GM21360 (cell line): ENCODE measurements at regions not wholly inside any gene's neighbourhood (a gene's known extent, or its start where the extent isn't known, plus 50 kb on each side); places are given as distances from the start of the nearest gene placed in this dataset.
A peak's percentile ranks its signal among the peaks of the same experiment; 100 is the strongest.

ENCODE experiments used
- ATAC-seq: cut with Tn5 transposase; IDR thresholded peaks from one replicate; pipeline ENCODE4 v1.9.1; 2021; ENCODE audit warnings: mild to moderate bottlenecking, moderate library complexity; ENCODE audit not compliant: unreplicated experiment

DNA sequence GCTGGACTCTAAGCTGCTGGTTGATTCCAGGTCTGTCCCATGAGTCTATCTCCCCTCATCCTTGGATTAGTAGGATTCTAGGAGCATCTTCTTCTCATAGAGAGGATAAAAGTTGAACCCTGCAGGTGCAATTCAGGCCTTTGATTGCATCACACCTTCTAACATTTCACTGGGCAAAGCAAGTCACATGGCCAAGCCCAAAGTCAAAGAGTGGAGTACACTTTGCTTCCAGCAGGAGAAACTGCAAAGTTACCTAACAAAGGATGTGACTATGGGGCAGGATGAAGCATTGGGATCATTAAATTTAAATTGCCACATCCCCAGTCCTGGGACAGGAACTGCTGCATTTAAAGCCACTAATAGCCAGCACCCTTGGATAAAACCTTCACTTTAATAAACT lies 51.0 kb upstream of the EGFLAM start:
- no peak for ATAC-seq

DNA sequence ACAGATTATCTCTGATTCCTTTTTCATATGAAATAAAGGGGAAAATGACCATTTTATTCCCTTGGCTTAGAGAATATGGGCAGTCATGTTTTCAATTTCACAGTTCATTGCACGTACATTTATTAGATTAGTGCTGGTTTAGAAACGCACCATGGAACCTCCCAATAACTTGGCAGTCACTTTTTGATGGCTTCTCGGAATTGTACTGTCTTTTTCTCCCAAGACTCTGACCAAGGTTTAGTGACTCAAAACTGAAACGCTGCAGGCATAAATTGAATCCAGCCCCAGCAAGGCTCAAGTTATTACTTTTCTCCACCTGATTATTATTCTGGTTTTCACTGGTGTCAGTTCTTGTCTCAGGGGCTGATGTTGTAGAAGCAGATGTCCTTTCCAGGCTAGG lies 55.6 kb upstream of the EGFLAM start:
- no peak for ATAC-seq

DNA sequence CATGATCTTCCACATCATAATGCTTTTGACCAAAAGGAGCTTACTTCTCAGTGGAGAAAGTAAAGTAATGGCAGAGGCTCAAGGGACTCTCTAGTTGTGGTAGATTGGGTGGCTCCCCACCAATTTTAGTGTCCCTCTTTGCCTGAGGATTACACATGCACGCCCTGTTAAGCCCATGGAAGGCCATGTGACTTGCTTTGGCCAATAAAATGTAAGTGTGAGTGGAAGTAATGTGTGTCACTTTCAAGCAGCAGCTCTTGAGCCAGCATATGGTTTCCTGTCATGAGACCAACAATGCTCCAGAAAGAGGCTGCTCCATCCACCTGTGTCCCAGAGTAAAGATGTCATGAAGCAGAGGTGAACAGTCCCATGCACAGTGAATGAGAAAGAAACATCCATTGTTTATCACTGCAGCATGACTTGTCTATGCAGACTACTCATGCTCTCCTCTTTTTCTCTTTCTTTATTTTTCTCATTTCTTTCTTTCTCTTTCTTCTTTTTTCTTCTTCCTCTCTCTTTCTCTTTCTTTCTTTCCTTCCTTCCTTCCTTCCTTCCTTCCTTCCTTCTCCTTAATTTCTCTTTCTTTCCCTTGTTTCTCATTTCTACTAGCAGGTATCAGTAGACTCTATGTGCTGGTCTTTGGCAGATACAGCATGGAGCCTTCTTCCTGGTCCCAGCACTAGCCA lies 57.3 kb upstream of the EGFLAM start:
- no peak for ATAC-seq

DNA sequence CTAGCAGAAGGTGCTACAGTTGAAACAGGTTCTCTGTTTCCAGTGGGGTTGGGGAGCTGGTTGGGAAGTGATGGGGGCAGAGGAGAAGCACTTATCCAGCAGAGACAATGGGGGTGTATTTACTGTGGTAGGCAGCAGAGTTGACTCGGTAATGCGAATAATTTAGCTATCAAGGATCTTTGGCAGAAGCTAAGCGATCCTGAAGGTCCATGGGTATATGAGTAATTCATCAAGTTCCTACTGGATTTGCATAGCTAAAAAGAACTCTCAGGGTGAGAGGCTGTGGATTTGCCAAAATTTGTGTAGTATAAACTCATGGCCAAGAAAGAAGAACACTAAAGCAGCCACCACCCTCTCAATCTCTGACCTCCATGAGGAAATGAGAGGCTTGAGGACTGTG lies 61.2 kb upstream of the EGFLAM start:
- no peak for ATAC-seq

DNA sequence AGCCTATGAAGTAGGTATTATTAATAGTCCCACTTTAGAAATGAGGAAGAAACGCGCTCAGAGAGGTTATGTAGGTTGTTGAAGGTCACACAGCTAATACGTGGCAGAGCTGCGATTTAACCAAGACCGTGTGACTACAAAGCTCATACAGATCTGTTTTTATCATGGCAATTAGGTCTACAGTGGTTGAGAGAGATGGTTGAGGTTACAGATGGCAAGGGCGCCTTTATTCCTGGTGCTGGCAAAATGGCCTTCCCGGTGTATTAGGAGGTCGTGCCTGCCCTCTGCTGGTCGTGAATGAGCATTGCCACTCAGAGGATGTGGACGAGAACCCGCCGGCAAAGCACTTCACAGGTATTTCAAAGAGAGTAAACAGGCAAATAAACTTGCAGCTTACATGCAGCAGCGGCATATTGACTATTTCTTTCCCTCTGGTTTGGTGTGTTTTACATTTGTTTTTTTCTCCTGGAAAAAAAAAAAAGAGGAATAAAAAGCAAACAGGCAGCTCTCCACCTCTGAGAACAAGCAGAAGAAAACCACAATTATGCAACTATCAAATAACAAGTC lies 65.3 kb upstream of the EGFLAM start:
- peak; percentile 78 for ATAC-seq

DNA sequence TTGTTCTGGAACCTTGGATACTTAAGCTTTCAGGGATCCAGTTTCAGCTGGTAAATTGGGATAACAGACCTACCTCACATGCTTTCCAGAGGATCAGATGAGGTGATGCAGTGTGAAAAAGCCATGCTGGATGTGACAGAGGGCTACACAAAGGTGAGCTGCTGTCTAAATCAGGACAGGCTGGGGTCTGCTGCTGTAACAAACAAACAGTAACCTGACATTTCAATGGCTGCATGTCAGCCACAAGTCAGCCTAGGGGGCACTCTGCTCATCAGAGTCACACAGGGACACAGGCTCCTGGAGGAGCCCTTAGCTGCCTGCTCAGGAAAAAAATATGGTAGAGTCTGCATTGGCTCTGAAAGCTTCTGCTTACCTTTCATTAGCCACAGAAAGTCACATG lies 66.7 kb upstream of the EGFLAM start:
- ATAC-seq, result no peak

DNA sequence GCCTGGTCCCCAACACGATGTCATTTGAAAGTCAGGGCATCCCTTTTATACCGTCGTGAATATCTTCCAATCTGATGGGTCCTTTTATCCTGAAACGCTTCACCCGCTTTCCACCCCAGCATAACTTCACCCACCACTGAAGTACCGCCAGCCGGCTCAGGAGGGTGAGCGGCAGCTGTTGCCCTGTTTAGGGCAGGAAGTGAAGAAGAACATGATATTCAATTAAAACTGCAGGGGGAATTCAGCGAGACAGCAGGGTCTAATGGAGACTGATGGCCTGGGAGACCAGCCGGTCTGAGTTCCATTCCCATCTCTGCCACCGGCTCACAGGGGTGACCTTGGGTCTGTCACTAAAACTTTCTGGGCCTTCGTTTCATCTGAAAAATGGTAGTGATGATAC lies 68.2 kb upstream of the EGFLAM start:
- no peak for ATAC-seq

DNA sequence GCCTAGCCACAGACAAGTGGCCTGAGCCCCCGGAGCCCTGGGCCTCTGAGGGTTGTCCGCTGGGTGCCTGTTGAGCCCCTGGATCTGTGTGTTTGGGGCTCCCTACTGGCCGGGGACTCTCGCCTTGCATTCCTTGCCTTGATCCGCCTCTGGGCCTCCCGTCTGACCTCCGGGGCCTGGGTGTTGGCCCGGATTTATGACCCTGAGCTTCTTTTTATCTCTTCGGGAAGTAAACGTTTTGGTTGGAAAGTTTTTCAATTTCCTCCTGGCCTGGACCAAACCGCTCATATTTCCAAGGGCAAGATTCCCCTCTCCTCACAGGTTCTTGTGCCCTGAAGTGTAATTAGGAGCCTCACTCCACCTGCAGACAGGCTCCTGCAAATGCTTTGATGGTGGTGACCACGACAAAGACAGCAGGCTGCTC lies 69.3 kb upstream of the EGFLAM start:
- no peak for ATAC-seq

DNA sequence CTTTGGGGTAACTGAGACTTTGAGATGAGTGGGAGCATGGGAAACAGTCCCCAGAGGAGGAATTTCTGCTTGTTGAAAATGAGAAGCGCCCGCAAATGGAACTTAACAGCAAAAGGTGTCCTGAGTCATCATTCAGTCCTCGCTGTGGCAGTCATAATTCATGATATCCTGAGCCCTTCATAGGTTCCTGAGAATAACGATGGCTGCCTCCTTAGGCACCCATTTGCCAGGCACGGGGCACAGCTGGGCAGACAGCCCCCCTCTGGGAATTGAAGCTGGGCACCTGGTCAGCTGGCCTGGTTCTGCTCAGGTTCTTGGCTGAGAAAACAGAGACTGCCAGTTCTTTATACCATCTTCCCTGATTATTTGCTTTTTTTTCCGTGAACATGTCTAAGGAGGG lies 69.8 kb upstream of the EGFLAM start:
- no peak for ATAC-seq

DNA sequence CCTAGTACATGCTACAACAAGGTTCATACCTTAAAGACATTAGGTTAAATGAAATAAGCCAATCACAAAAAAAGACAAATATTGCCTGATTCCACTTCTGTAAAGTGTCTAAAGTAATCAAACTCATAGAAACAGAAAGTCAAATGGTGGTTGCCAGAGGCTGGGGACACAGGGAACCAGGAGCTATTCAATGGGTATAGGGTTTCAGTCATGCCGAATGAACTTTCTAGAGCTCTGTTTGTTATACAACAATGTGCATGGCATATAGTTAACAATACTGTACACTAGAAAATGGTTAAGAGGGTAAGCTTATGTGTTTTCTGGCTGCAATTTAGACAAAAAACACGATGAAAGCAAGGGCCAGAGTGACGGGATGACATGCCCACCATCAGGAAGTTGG lies 70.8 kb upstream of the EGFLAM start:
- ATAC-seq, result no peak

DNA sequence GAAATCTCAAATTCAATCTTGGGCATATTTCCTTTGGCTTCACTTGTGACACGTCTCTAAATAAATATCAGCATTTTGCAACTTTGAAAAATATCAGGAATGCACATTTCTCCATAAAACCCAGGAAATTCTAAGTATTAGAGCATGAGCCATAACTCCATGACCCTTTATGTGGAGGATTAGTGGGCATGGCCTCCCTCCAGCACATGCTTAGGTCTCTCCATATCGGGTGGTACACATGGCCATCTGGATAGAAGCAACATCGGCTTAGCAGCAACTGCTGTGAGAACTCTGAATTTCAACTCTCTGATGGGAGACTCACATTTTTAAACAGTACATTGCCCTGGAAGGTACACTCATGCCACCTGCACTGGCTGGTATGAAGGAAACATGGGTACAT lies 73.7 kb upstream of the EGFLAM start:
- ATAC-seq, result no peak

DNA sequence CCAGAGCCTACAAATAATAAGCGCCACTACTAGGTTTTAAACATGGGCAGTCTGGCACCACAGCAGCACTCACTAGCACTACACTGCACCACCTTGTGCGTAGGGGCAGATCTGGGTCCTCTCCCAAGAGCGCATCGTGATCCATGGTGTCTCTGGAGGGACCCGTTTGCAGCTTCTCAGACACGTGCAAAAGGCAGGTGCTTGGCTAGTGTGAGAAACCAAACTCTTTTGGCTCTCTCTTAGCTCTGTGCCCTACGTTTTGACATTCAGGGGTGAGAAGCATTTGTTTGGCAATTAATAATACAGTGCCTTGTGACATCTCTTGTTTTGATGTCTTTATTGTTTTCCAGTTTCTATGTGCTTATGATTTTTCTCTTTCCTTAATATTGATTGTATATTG lies 75.4 kb upstream of the EGFLAM start:
- ATAC-seq, result no peak

DNA sequence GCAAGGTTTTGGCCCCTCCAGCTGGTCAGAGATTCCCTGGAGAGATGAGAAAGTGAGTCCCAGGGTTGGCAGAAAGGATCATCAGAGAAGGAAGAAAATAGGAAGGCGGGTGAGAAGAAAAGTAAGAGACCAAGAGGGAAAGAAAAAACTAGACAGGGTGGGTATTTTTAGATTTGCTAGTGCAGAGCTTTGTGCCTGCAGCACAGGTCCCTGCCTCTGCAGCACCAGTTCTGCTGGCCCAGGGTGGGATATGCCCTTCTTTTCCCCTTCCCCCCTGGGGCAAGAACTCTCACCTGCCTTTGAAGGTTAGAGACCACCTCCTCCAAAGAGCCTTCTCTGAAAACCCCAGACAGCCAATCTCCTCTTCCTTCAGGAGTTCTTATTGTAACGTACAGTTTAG lies 90.3 kb upstream of the EGFLAM start:
- ATAC-seq, result no peak

DNA sequence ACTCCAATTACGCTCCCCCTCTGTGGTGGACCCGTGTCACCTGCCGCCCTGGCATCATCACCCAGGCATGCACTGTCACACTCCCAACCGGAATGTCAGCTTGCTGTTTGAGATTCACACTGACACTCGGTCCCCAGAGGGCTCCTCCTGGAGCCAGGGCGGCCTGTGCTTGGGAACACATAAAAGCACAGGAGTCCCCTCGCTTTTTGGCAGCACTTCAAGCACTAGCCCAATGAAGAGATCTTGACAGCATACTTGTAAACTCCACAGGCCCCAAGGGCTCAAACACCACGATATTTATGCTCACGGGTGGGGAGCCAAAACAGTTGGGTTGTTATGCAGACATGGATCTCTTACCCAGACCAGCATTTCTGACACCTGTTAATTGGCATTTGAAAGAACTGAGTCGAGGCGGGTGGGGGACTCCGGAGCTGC lies 90.8 kb upstream of the EGFLAM start:
- ATAC-seq, result no peak

DNA sequence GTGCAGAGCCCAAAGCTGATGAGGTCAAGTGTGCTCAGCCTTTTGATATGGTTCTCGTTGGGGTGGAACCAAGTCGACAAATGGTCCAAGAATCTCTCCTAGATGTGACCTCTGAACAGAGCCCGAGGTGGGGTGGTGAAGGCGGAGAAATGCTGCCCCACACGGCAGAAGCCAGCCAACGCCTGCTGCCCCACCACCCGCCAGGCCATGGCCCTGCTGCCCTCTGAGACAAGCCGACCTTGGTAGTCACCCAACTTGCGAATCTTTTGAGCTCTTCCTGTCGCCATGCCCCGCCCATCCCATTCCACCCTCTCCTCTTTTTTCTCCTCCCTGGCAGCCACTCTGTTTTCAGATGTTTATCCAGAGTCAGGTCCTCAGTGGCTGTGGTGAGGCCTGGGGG lies 91.5 kb upstream of the EGFLAM start:
- no peak for ATAC-seq

DNA sequence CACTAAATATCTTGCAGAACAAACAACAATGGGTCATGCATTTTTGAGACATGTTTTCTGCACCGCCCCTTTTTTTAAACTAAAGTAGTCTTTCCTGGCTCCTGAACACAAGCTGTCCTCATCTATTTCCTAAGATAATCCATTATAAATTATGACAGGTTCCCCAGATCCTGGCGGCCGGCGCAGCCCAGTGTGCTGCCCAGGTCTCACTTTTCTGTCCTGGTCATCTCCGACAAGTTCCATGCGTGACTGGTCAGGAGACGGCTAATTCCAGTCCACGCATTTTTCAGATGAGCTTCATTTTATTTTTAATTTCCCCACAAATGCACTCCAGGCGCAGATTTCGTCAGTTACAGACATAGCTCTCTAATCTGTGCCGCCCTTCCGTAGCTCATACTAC lies 92.9 kb upstream of the EGFLAM start:
- no peak for ATAC-seq

DNA sequence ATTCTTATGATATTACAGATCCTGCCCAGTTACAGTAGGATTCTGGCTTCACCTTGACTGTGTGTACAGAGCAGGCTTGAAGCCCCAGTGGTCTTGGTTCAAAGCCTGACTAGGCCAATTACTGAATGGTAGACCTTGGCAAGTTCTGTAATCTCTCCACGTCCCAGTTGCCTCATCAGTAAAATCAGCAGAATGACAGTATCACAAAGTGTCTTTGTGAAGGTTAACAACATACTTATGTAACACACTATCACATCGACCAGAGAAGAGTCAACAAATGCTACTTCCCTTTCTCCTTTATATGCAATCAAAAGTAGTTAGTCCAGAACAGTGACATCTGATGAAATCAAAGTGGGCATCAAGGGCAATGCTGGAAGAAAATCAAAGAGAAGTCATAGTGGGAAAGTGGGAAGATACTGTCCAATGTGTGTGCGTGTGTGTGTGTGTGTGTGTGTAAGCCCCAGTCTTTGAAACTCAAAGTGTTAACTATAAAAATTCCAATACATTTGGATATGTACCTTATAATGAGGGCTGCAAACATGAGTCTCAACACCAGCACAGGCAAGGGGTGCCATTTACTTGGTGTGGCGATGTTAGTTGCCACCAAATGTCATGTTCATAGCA lies 93.5 kb upstream of the EGFLAM start:
- no peak for ATAC-seq

DNA sequence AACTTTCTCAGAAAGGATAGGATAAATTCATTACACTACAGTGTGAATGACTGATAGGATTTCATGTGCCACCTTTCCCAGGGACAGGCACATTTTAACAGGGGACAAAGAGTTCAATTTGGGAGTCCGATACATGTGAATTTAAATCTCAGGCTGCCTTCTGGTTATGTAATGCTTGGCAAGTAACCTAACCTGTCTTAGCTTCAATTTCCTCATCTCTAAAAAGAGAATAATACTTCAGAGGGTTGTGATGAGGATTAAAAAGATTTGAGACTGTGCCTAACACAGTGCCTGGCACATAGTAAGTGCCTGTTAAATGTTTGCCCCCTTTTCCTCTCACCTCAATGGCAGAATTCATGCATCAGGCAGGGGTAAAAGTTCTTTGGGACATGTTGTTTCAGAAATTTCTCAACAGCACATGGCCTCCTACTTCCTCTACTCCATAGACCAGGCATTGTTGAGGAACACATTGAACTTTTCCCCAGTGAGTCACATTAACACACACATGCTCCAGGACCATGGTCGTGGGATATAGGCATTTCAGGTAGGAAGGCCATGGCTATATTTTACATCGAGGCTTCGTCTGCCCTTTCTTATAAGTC lies 94.6 kb upstream of the EGFLAM start:
- no peak for ATAC-seq

DNA sequence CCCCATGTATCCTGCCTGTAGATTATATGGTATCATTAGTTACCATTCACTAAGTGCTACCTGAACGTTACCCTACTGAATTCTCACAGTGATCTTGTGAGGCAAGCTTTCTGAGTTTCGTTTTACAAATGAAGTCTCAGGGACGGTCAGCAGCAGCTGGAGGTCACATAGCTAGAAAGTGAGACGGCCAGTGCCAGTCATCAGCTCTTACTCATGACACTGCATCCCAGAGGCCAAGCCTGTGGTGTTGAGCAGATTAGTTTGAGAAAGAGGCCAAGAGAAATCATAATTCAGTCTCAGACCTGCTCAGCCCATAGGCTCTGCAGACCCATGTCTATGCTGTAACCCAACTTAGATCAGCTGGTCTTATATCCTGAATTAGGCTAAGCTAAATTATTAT lies 95.7 kb upstream of the EGFLAM start:
- no peak for ATAC-seq

DNA sequence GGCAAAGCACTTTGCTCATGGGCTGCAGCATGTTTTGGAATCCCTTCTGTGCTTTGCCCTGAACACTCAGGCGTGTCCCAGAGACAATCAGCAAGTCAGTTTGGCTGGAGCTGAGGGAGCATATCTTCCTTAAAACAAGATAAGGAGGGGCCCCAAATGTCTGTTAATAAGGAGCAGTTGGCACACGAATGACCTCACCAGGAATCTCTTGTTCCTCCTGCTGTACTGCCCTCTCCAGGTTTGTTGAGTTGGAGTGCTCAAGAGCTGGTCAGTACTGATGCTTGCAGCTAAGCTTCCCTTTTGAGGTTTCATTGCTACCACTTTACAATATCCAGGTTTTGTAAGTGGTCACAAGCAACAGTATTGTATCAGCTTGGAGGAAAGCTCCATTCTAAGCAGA lies 101.3 kb upstream of the EGFLAM start:
- no peak for ATAC-seq

DNA sequence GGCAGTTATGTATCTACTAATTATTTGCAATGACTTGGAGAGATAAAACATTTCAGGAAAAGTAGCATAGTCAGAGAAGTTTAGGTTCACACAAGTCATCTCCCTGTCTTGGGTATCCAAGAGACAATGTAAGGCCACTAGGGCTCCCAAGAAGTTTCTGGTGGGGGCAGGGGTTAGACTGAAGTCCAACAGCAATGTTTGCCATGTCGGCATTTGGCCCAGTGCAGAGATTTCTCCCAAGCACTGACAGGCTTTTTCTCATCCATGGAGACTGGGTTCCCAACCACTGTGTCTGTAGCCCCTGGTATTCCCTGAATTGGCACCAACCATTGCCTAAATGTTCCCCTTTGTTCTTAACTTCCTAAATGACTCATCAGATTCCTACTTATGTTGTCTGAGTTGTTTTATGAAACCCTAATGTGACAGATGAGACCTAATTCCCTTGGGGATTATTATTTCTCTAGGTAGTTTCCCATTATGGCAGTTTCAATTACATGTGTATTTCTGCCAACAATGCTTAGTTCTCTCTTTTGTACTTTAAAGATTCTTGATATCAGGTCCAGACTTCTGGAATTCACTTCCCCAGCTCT lies 103.6 kb upstream of the EGFLAM start:
- no peak for ATAC-seq

DNA sequence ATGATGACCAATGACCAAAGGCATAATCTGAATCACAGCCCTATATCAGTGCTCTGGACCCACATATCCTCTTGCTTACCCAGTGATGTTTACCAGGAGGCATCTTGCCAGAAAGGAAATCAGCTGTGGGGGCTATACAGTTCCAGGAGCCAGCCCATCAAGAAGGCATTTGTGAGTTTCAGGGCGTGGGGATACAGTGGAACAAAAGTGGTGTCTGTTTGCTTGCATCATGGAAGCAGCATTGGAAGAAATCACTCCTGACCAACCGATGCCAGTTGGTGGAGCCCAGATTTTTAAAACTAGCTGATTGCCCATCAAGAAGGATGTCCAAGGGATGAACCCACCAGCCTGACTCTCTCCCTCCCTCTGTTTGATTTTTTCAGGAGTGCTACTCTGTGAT lies 106.5 kb upstream of the EGFLAM start:
- ATAC-seq, result no peak
